HG02884 (cell line): ENCODE measurements at regions not wholly inside any gene's neighbourhood (a gene's known extent, or its start where the extent isn't known, plus 50 kb on each side); places are given as distances from the start of the nearest gene placed in this dataset.
"Not testable (repeated sequence)": the region's sequence is repeated elsewhere in the genome, so short reads cannot be mapped to it uniquely, and the experiment has no call there.

Experiments used
- ATAC-seq: cut with Tn5 transposase; IDR thresholded peaks from one replicate; pipeline ENCODE4 v1.9.1; 2021; ENCODE audit warnings: mild to moderate bottlenecking, moderate library complexity; ENCODE audit not compliant: unreplicated experiment

DNA sequence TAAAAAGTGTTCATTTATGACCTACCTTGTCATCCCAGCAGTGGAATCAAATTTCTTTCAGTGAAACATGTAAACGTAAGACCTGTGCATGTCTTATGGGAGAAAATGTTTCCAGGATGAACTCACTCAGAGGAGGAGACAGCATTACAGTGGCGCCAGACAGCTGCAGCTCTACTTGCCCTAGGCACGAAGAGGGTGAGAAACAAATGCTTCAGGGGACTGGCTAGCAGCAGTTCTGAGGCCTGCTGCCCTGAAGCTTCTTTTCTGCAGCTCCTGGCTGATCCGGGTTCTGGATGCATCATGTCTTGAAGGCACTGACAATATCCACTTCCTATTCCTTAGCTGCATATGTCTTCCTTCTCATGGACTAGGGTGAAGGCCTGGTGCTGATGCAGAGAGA is 120.2 kb downstream of the QRSL1 start:
- ATAC-seq: no peak

DNA sequence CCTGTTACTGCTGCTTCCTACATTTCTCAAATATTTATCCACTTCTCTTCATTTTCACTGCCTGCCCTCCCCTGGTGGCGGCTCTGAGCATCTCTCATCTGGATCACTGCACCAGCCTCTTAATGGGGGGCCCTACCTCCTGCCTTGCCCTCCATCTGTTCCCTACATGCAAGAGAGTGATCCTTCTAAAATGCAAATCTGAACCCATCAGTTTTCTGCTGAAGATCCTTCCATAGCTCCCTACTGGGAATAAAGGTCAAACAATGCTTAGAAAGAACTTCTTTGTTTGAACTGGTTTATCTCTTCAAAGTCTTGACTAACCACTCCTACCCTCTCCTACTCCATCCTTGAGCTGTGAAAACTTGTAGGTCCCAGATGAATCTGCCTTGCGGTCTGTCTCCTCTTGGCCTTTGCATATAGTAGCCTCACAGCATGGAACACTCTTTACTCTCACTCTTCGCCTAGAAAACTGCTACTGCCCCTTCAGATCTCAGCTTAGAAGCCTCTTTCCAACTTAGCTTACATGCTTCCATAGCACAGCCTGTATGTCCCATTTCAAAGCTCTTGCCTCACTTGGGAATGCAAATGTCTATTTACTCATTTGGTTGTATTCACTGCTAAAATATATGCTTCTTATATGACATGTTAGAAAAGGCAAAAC is 119.3 kb downstream of the QRSL1 start:
- ATAC-seq: no peak

DNA sequence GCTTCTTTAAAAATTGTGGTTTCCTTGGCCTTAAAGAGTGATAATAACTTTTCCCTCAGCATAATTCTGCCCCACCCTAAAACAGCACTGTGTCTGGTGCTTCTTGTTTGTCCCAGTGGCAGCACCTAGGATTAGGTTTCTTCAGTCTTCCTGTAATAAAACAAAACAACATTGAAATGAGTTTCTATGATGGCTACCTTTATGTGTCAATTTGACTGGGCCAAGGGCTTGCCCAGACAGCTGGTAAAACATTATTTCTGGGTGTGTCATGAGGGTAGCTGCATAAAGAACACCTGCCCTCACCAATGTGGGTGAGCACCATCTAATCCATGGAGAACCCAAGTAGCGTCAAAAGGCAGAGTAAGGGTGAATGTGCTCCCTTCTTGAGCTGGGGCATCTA is 117.8 kb downstream of the QRSL1 start:
- ATAC-seq: no peak

- no peak for ATAC-seq
Observed at GRCh38 chr6:106746652-106747051, 117.3 kb downstream of the QRSL1 start.

DNA sequence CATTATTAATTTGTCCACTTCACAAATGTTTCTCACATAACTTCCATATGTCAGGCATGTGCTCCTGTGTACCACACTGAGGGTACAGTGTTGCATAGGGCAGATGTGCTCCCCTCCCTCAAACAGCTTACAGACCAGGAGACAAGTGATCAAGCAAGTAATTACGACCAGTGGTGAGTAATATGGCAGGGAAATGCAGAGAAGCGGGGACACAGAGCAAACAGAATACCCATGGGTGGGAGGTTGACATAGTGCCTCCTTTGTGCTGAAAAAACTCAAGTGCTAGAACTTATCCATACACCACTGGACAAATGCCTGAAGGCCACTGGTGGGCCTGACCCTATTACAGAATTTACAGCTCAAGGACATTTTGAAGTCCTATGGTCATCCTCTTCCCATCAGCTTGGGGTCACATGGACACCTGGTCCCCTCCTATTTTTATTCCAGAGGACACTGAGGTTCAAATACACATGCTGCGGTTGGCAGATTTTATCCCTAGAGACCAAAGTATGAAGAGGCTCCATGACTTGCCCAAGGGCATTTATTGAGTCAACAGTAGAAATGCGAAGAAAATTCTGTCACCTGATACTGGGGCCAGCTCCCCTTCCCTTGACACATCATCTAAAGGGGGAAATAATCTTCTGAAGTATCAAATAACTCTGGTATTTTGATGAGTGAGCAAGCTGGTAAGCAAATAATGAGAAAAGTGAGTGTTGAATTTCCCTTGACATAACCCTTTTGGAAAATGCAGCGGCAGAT is 116.6 kb downstream of the QRSL1 start:
- no peak for ATAC-seq

DNA sequence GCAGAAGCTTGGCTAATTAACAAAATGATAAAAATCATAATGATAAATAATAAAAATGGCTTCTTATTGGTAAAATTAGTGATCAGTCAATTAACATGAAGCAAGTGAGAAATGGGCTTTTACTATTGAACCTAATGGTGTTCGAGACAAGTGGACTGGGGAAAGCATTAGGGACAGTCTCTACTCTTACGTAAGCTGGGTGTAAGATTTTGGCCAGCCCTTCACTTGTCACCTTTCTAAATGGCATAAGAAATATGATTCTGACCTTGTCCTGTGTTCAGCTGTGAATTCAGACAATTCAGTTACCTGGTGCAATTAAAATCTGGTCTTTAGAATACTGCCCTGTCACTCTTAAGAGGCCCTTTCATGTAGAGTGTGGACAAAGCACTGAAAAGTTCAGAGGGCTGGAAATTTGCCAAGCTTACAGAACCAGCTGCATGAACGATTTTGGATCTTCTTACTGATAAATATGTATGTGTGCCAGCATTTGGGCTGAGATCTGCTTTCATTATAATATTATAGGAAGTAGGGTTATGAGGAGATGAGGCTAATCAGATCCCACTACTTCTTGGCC is 115.9 kb downstream of the QRSL1 start:
- ATAC-seq: no peak

DNA sequence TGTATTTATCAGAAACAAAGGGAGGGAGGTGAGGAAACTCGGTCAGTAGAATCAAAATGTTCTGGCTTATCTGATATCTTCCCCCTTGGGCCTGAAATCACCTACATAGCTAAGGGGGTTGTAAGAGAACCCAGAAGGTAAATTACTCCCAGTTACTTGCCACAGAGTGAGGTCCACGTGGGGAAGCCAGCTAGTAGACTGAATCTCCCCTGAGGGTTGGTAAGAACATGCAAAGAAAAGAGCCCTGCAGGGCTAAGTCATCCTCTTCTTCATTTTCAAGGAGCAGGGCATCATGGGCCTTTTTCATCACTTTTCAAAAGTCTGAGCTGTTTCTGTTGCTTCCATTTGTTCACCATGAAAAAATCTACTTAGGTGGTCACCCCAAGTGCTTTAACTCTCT is 115.4 kb downstream of the QRSL1 start:
- no peak for ATAC-seq

GRCh38 chr6:106744029-106744428 is 114.7 kb downstream of the QRSL1 start:
- not testable (repeated sequence) for ATAC-seq

- ATAC-seq: no peak
Observed at GRCh38 chr6:106743612-106744011, 114.2 kb downstream of the QRSL1 start.

DNA sequence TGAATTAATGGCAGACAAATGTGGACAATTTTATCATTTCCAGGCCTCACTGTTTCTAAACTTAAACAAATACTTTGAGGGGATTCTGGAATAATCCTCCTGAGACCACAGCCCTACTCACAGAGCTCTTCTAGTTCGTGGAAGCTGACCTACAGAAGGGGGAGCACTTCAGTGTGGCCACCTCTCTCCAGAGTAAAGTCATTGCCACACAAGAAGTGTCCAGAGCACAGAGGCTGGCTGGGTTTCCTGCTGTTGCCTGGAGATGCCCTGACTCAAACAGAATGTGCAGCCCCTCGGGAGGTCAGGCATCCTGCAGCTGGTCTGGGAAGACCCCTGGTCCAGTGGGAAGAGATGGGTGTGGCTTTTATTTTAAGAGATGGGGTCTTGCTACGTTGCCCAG is 110.9 kb downstream of the QRSL1 start:
- no peak for ATAC-seq

GRCh38 chr6:106739387-106739786 is 110.0 kb downstream of the QRSL1 start:
- ATAC-seq: no peak

DNA sequence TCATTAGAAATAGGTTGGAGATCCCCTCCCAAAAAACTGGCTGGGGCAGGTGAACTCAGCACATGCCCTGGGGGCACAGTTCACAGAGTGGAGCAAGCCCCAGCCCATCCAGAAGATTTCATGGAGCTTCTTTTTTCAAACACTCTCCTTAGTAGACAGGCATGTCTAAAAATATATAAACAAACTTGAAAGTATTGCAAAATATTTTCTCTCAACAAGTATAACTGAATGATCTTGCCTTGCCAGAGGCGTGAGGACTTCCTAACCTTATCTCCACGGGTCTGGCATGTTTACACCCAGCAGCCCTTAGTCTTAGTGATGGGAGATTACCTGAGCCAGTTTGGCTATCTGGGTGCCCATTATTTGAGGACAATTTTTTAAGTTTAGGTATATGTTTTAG is 107.1 kb downstream of the QRSL1 start:
- no peak for ATAC-seq

DNA sequence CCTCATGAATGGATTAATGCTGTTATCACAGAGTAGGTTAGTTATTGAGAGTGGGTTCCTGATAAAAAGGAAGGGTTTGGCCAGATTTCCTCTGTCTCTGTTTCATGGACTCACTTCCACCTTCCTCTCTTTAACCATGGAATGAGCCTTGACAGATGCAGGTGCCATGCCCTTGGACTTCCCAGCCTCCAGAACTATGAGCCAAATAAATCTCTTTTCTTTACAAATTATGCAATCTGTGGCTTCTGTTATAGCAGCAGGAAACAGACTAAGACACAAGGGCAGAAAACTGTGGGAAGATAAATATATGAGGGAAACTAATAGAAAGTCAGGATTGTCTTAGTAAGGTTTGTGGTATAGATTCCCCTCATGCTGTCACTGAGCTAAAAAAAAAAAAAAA is 106.5 kb downstream of the QRSL1 start:
- ATAC-seq: no peak

GRCh38 chr6:106735136-106735633 is 105.8 kb downstream of the QRSL1 start:
- no peak for ATAC-seq

DNA sequence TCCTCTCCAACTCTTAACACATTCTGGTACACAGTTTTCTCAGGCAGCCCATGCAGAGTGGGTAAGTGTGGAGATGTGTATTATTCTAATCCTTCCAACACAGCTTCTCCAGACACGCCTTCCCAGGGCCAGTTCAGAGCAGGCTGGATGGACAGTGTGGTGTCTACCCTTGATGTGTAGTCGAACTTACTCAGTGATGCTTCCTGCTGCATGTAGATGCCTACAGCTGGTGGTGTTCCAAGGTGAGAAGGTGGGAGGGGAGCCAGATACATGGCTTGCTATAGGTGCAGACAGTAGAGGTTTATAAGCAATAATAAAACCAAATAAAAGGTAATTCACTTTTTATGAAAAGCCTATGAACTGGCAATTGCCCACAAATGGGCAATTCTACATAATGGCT is 104.0 kb downstream of the QRSL1 start:
- ATAC-seq: no peak

DNA sequence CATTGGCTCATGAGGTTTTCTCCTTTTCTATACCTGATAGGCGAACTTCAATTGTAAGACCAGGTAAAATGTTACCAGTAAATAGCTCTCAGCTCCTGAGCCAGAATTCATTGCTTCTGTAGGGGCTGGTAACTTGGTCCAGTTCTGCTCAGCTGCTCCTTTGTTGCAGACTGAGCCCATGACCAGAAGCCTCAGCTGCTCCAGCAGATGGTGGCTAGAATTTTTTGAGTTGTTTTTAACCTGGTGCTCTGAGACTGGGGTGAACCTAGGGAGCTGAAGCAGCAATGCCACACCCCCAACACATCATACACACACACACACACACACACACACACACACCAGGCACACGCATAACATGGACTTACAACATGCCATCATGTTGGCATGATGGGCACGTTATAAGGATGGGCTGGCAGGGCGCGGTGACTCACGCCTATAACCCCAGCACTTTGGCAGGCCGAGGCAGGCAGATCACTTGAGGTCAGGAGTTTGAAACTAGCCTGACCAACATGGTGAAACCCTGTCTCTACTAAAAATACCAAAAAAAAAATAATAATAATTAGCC is 103.1 kb downstream of the QRSL1 start:
- ATAC-seq: no peak

DNA sequence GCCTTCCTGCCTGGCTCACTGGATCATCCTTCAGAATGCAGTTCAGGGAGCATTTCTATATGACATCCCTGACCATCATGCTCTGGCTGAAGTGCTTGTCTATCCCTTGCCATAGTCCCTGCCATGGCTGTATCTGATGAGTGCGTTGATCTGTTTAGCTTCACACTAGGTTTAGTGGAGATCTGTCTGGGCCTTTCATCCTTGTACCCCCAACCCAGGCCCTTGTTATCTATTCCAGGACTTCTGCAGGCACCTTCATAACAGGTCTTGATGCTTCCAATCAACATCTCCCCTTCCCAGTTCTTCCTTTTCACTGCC is 102.4 kb downstream of the QRSL1 start:
- no peak for ATAC-seq

- no peak for ATAC-seq
Observed at GRCh38 chr6:106731144-106731842, 101.9 kb downstream of the QRSL1 start.

DNA sequence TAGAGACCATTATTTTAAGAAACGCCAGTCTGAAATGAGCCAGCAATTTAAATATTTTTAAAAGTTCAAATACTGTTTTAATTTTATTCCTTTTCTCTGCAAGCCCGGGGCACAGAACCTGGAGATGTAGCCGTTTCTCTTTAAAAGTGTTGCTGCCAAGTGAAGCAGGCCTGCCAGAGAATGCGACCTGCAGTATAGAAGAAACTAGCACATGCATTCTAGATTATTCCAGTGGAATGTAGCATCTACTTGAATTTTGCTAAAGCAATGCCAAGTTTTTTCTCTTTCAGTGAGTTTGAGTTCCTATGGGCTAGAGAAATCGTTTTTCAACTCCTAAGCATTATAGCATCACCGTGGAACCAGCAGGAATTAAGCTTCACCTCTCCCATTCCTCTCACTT is 101.3 kb downstream of the QRSL1 start:
- no peak for ATAC-seq

GRCh38 chr6:106730264-106730663 is 100.9 kb downstream of the QRSL1 start:
- ATAC-seq: no peak

DNA sequence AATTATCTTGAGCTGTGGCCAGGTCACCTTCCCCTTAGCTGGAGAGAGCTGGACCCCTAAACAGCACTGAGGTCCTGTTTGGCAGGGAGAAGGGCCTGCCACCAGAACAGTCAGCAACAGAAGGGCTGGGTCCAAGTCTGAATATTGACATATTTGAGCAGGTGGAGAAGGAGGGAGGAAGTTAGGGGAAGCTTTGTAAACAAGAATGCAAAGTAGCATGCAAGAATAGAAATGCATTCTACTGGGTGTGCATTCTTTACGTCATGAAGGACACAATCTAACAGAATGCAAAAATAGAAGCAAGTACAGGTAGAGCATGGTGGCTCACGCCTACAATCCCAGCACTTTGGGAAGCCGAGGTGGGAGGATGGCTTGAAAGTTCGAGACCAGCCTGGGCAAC is 100.5 kb downstream of the QRSL1 start:
- ATAC-seq: no peak
